GM12874 (cell line): ENCODE measurements at regions not wholly inside any gene's neighbourhood (a gene's known extent, or its start where the extent isn't known, plus 50 kb on each side); places are given as distances from the start of the nearest gene placed in this dataset.

Source experiments
- TF ChIP-seq, protein P1 (sequence below): IDR thresholded peaks from 2 replicates; pipeline ENCODE4 v1.5.1; 2011; ENCODE audit warnings: low read depth, mild to moderate bottlenecking, control low read depth, low read length, moderate library complexity; ENCODE audit not compliant: insufficient read depth

DNA sequence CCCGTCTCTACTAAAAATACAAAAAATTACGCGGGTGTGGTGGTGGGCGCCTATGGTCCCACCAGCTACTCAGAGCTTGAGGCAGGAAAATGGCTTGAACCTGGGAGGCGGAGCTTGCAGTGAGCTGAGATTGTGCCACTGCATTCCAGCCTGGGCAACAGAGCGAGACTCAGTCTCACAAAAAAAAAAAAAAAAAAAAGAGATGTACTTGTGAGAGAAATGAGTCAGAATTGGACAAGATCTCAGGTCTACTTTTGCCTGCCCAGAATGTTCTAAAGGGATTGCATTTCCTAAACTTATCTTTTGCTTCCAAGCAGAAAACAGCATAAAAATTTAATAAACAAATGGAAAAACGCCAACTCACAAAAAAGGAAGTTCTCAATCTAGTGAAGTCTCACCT, 167.5 kb downstream of the NR2F2 start:
- TF ChIP-seq, protein P1, sequence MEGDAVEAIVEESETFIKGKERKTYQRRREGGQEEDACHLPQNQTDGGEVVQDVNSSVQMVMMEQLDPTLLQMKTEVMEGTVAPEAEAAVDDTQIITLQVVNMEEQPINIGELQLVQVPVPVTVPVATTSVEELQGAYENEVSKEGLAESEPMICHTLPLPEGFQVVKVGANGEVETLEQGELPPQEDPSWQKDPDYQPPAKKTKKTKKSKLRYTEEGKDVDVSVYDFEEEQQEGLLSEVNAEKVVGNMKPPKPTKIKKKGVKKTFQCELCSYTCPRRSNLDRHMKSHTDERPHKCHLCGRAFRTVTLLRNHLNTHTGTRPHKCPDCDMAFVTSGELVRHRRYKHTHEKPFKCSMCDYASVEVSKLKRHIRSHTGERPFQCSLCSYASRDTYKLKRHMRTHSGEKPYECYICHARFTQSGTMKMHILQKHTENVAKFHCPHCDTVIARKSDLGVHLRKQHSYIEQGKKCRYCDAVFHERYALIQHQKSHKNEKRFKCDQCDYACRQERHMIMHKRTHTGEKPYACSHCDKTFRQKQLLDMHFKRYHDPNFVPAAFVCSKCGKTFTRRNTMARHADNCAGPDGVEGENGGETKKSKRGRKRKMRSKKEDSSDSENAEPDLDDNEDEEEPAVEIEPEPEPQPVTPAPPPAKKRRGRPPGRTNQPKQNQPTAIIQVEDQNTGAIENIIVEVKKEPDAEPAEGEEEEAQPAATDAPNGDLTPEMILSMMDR, result no peak

DNA sequence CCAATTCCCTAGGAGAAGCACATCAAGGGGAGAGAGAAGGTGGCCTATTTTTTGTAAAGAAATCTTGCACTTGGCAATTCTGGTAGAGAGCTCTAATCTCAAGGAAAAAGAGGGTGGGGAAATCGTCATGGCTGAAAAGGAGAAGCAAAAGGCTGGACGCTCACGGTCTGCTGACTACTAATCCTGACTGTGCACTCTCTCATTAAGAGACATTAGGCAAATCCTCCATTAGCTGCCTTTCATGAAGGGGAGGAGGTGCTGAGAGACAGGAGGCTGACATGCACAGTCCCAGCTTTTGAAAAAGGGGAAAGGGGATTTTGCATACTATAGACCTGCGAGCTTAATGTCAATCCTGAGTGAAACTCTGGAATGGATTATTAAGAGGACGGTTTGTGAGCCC, 170.0 kb downstream of the NR2F2 start:
- TF ChIP-seq, protein P1, result no peak

DNA sequence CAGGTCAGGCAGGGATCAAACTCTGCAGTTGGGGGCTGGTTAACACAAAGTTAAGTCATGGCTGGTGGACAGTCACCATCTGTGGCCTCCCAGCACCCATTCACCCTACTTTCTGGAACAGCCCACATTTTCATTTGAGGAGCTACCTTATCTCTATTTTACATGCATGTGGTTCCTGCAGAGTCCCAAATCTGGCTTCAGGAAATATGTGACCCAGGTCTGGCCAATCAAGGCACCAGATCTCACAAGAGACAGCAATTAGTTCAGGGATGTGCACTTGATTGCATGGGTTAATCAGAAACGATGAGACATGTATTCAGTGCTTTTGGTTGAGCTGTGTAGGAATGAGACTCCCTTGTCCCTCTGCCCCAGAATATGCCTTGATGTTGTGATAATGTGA, 170.9 kb downstream of the NR2F2 start:
- TF ChIP-seq, protein P1, result no peak

DNA sequence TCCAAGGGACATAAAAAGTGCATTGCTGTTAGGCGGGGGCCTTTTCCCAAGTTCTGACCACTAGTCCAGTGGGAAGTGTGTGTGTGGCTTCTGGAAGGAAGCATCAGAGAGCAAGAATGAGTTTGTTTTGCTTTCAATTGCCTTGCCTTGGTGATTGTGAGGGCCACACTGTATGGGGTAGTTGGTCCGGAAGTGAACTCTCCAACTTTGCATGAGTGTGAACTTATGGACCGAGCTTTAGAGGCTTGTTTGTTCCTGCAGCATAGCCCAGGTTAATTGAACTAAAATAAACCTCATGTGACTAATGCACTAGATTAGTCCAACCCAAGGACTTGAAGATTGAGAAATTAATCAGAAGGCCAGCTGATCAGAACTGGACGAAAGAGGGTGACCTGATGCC, 171.7 kb downstream of the NR2F2 start:
- TF ChIP-seq, protein P1, result no peak

DNA sequence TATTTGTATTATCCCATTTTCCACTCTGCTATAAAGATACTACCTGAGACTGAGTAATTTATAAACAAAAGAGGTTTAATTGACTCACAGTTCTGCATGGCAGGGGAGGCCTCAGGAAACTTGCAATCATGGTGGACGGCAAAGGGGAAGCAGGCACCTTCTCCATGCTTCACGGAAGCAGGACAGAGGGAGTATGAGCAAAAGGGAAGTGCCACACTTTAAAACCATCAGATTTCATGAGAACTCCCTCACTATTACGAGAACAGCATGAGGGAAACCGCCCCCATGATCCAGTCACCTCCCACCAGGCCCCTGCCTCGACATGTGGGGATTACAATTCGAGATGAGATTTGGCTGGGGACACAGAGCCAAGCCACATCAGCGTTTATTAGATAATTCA, 172.8 kb downstream of the NR2F2 start:
- TF ChIP-seq, protein P1, result no peak

DNA sequence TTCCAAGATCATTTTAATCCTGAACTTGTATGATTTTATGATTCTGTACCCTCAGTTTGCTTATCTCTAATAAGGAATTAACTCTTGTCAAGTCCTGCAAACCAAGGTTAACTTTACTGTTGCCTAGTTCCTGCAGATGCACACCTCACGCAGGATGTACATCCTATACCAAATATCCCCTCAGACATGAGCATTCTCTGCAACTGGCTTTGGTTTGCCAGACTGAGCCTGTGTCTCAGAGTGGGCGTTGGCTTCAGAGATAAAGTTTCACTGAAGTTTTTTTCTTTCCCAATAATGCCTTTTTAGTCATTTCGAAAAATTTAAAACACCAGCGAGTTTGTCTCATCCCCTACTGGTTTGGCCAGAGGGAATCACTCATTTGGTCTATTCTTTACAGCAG, 173.9 kb downstream of the NR2F2 start:
- TF ChIP-seq, protein P1, result no peak

DNA sequence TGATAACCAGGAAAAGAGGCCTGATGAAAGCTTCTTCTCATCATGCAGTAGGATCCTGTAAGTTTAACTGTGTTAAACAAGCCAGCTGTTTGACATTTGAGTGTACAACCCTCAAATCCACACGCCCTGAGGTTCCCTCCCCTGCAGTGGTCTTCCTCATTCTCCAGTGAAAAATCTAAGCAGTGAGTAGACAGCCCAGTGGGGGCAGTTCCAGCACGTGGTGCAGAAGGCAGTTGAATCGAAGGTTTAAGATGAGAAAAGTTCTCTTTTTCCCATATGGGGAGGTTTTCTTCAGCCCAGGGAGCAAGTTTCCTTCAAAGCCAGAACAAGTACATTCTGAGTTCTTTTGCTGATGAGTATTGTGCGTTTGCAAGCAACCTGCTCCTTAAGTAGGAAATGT, 174.5 kb downstream of the NR2F2 start:
- TF ChIP-seq, protein P1, result no peak
